ENCODE measurements at regions not wholly inside any gene's neighbourhood (a gene's known extent, or its start where the extent isn't known, plus 50 kb on each side); places are given as distances from the start of the nearest gene placed in this dataset.
"Not testable (repeated sequence)": the region's sequence is repeated elsewhere in the genome, so short reads cannot be mapped to it uniquely, and the experiment has no call there.

- in situ Hi-C loops (cut with HindIII; ENCODE audit: low sequenced_read_pairs) = no loop called here
Observed at GRCh38 chr21:24428591-24429199, 1178.6 kb downstream of the MRPL39 start.

- in situ Hi-C loops (cut with HindIII; ENCODE audit: low sequenced_read_pairs) = no loop called here
Observed at GRCh38 chr21:24424776-24425175, 1182.5 kb downstream of the MRPL39 start.

GRCh38 chr21:24423546-24423945 lies 1183.7 kb downstream of the MRPL39 start:
- in situ Hi-C loops (cut with HindIII; ENCODE audit: low sequenced_read_pairs) = no loop called here

- in situ Hi-C loops (cut with HindIII; ENCODE audit: low sequenced_read_pairs) = no loop called here
Observed at GRCh38 chr21:24420689-24421088, 1186.6 kb downstream of the MRPL39 start.

- in situ Hi-C loops (cut with HindIII; ENCODE audit: low sequenced_read_pairs) = not testable (repeated sequence)
Observed at GRCh38 chr21:24419641-24420040, 1187.6 kb downstream of the MRPL39 start.

- in situ Hi-C loops (cut with HindIII; ENCODE audit: low sequenced_read_pairs) = no loop called here
Observed at GRCh38 chr21:24418671-24419070, 1188.6 kb downstream of the MRPL39 start.

- in situ Hi-C loops (cut with HindIII; ENCODE audit: low sequenced_read_pairs) = no loop called here
Observed at GRCh38 chr21:24411429-24411828, 1195.9 kb downstream of the MRPL39 start.

GRCh38 chr21:24403221-24403620 lies 1204.1 kb downstream of the MRPL39 start:
- in situ Hi-C loops (cut with HindIII; ENCODE audit: low sequenced_read_pairs) = no loop called here

GRCh38 chr21:24395320-24395923 lies 1211.9 kb downstream of the MRPL39 start:
- in situ Hi-C loops (cut with HindIII; ENCODE audit: low sequenced_read_pairs) = no loop called here

- in situ Hi-C loops (cut with HindIII; ENCODE audit: low sequenced_read_pairs) = no loop called here
Observed at GRCh38 chr21:24375201-24375600, 1232.1 kb downstream of the MRPL39 start.

- in situ Hi-C loops (cut with HindIII; ENCODE audit: low sequenced_read_pairs) = no loop called here
Observed at GRCh38 chr21:24372506-24372905, 1234.8 kb downstream of the MRPL39 start.

GRCh38 chr21:24369746-24370145 lies 1237.5 kb downstream of the MRPL39 start:
- in situ Hi-C loops (cut with HindIII; ENCODE audit: low sequenced_read_pairs) = no loop called here

GRCh38 chr21:24369278-24369677 lies 1238.0 kb downstream of the MRPL39 start:
- in situ Hi-C loops (cut with HindIII; ENCODE audit: low sequenced_read_pairs) = no loop called here

- in situ Hi-C loops (cut with HindIII; ENCODE audit: low sequenced_read_pairs) = no loop called here
Observed at GRCh38 chr21:24367936-24368335, 1239.3 kb downstream of the MRPL39 start.

GRCh38 chr21:24353492-24353891 lies 1253.8 kb downstream of the MRPL39 start:
- in situ Hi-C loops (cut with HindIII; ENCODE audit: low sequenced_read_pairs) = no loop called here

GRCh38 chr21:24339406-24339805 lies 1267.9 kb downstream of the MRPL39 start:
- in situ Hi-C loops (cut with HindIII; ENCODE audit: low sequenced_read_pairs) = no loop called here

GRCh38 chr21:24336491-24336890 lies 1270.8 kb downstream of the MRPL39 start:
- in situ Hi-C loops (cut with HindIII; ENCODE audit: low sequenced_read_pairs) = no loop called here

- in situ Hi-C loops (cut with HindIII; ENCODE audit: low sequenced_read_pairs) = no loop called here
Observed at GRCh38 chr21:24323536-24323935, 1283.7 kb downstream of the MRPL39 start.

- in situ Hi-C loops (cut with HindIII; ENCODE audit: low sequenced_read_pairs) = no loop called here
Observed at GRCh38 chr21:24316277-24316922, 1290.9 kb downstream of the MRPL39 start.

- in situ Hi-C loops (cut with HindIII; ENCODE audit: low sequenced_read_pairs) = no loop called here
Observed at GRCh38 chr21:24310788-24311187, 1296.5 kb downstream of the MRPL39 start.

GRCh38 chr21:24308183-24308582 lies 1299.1 kb downstream of the MRPL39 start:
- in situ Hi-C loops (cut with HindIII; ENCODE audit: low sequenced_read_pairs) = no loop called here

- in situ Hi-C loops (cut with HindIII; ENCODE audit: low sequenced_read_pairs) = no loop called here
Observed at GRCh38 chr21:24302400-24302799, 1304.9 kb downstream of the MRPL39 start.

All from endothelial cell of hepatic sinusoid (primary cell).